ENCODE measurements at regions not wholly inside any gene's neighbourhood (a gene's known extent, or its start where the extent isn't known, plus 50 kb on each side); places are given as distances from the start of the nearest gene placed in this dataset.

DNA sequence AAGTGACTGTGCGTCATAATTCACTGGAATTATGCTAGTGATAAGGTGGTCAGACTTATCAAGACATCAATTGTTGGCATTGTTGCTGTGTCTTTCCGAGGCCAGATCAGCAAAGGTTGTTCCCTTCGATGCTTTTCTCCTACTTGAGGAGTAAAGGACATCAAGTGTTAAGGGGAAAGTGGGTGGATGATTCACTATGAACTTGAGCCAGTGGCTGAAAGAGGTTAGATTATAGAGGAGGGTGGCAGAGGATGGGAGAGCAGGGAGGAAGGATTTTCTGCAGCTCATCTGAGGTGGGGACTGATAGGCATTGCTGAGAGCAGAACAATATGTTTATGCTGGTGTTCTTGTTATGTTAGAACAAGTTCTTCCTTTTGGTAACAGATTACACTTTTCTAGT is 131.4 kb upstream of the AGR3 start:
- H3K4me3 ChIP-seq: no peak overlapping the region
- WGBS, 10 experiments: 68 to 95% (median 87%) methylated on average over 2 to 3 of the region's 3 CpGs; no CpG with 5 or more reads in 1 of the 10 experiments
- in situ Hi-C loops (cut with MboI; ENCODE audit: low pct_unique_long_range_greater_than_20kb in 2 of 9, low sequenced_read_pairs in 9 of 9, unreplicated experiment in 9 of 9): no loop called here
- no peak for ATAC-seq (replicated peaks in 6 of 8)
- no peak overlapping the region for H3K27ac ChIP-seq
- H3K4me1 ChIP-seq (replicated peaks in 1 of 2): no peaks in the 10 kb centered on the region

DNA sequence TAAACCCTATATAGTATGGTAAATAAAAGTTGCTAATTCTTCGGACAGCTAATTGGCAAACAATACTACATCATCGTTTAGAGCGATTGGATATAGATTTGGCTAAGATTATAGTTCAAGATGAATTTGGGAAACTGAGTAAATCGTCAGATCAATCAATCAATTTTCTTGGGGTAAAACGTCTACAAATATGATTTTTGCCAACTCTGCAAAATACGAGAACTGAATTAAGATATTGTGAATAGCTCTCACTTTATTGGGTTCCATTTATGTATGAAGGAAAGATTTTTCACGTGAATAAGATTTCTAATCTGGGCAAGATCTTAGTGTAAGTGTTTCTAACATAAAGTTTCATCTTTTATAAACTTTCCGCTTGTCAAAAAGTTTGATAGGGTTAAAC is 132.9 kb upstream of the AGR3 start:
- Histone ChIP-seq H3K4me1 (replicated peaks in 1 of 2) (no peaks in the 10 kb centered on the region), H3K27ac (no peak overlapping the region), H3K4me3 (no peak overlapping the region)
- in situ Hi-C loops (cut with MboI; ENCODE audit: low pct_unique_long_range_greater_than_20kb in 2 of 9, low sequenced_read_pairs in 9 of 9, unreplicated experiment in 9 of 9): no loop called here
- ATAC-seq (replicated peaks in 6 of 8): no peak
- 87 to 99% (median 93%) methylated on average over 2 to 8 of the region's 8 CpGs; no CpG with 5 or more reads in 1 of the 10 experiments for WGBS, 10 experiments

DNA sequence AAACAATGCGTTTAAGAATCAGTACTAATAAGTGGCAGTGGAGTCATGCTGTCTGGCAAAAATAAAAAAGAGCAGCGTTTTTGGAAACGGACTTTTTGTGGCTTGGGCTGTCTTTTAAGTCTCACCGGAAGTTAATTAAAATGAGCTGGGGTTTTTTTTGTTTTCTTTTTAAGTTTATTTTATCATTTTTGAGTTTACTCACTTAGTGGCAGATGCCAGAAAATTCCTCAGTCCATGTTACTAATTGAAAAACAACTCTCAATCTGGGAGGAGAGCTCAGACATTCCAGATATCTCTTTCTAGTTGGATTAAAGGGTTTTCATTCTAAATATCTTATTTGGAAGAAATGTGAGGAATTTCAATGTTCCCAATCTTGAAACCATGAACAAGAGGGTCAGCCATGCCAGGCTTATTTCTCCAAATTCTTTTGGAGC is 133.8 kb upstream of the AGR3 start:
- in situ Hi-C loops (cut with MboI; ENCODE audit: low pct_unique_long_range_greater_than_20kb in 2 of 9, low sequenced_read_pairs in 9 of 9, unreplicated experiment in 9 of 9): no loop called here

DNA sequence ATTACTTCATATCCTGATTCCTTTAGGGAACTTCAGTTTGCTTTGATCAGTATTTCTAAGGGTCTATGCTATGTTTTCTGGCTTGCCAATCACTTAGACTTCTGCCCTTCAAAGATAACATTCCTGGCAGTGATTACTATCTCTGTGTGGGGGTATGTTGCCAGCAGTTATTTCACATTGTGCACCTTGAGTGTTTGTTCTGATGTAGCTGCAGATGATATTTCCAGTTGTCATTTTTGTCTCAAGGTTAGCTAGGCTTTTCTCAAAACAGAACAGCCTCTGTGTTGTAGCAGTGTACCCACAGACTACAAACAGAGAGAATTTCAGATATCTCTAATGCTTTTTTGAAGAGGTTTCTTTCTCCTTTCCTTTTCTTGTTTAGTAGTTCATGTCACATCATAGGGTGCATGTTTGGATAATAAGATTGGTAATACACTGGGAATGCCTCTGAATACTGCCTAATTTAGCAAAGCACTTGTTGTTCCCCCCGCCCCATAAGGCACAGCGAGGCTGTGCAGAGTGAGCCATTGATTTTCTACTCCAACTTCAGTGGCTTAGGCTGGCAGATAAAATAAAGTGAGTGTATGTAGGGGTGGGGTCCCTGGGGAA is 134.7 kb upstream of the AGR3 start:
- ATAC-seq (replicated peaks in 6 of 8): no peak
- no peak overlapping the region for H3K4me3 ChIP-seq
- no peak overlapping the region for H3K27ac ChIP-seq
- H3K4me1 ChIP-seq (replicated peaks in 1 of 2): no peaks in the 10 kb centered on the region
- in situ Hi-C loops (cut with MboI; ENCODE audit: low pct_unique_long_range_greater_than_20kb in 2 of 9, low sequenced_read_pairs in 9 of 9, unreplicated experiment in 9 of 9): no loop called here
- WGBS, 10 experiments: 69 to 100% (median 90%) methylated on average over 2 of the region's 2 CpGs; no CpG with 5 or more reads in 5 of the 10 experiments

More for the DNA sequence above, 133.8 kb upstream of the AGR3 start:
- no peak for ATAC-seq (replicated peaks in 6 of 8)
- 13 to 100% (median 82%) methylated on average over 1 to 4 of the region's 4 CpGs for WGBS, 10 experiments
- no peak overlapping the region for H3K4me3 ChIP-seq
- H3K27ac ChIP-seq: no peak overlapping the region
- H3K4me1 ChIP-seq (replicated peaks in 1 of 2): no peaks in the 10 kb centered on the region

DNA sequence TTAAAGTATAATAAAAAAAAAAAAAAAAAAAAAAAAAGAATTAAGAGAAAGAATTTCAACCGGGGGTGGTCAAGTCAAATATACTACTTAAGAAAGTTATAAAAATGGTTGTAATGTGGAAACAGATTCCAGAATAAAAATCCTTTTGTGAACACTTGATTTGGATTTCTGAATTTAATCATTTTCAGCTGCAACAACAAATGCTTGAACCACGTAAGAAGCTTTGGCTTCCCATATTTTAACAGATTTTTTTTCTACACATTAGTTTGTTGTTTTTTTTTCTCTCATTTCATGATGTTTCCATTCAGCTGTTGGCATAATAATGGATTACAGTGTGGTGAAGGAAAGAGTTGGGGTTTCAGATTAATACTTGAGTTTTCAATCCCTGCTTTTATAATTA is 137.3 kb upstream of the AGR3 start:
- in situ Hi-C loops (cut with MboI; ENCODE audit: low pct_unique_long_range_greater_than_20kb in 2 of 9, low sequenced_read_pairs in 9 of 9, unreplicated experiment in 9 of 9): no loop called here
- no peak for ATAC-seq (replicated peaks in 6 of 8)
- Histone ChIP-seq H3K4me3 (no peak overlapping the region), H3K4me1 (replicated peaks in 1 of 2) (no peaks in the 10 kb centered on the region), H3K27ac (no peak overlapping the region)
- WGBS, 10 experiments: 44 to 100% (median 92%) methylated on average over 1 to 2 of the region's 2 CpGs

DNA sequence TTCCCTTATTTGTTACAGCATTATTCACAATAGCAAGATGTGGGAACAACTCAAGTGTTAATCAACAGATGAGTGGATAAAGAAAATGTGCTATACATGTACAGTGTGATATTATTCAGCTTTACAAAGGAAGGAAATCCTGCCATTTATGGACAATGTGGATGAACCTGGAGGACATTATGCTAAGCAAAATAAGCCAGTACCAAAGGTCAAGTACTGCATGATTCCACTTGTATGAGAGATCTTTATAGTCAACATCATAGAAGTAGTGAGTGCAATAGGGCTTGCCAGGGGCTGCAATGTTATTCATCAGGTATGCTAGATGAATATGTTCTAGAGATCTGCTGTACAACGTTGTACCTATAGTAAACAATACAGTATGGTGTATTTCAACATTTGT is 138.5 kb upstream of the AGR3 start:
- in situ Hi-C loops (cut with MboI; ENCODE audit: low pct_unique_long_range_greater_than_20kb in 2 of 9, low sequenced_read_pairs in 9 of 9, unreplicated experiment in 9 of 9): no loop called here
- ATAC-seq (replicated peaks in 6 of 8): no peak
- WGBS, 10 experiments: 33 to 100% (median 60%) methylated on average over 1 of the region's 1 CpG; no CpG with 5 or more reads in 3 of the 10 experiments

DNA sequence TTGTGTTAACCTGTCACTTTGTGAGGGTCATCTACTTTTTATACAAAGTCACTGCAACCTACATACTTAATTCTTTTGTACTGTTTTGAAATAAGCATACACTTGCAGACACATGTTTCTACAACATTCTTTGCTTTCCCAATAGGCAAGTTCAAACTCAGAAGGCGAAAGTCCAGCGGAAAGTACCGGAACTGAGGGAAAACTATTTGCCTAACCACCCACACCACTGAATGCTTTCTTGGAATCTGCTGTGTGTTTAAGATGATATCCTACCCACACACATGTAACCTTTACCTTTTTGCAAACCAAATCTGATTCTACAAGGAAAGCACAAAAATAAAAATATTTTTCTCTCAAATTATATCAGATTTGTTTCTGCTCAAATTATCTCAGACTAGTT is 139.4 kb upstream of the AGR3 start:
- Histone ChIP-seq H3K27ac (no peak overlapping the region), H3K4me1 (replicated peaks in 1 of 2) (no peaks in the 10 kb centered on the region), H3K4me3 (no peak overlapping the region)
- no peak for ATAC-seq (replicated peaks in 6 of 8)
- in situ Hi-C loops (cut with MboI; ENCODE audit: low pct_unique_long_range_greater_than_20kb in 2 of 9, low sequenced_read_pairs in 9 of 9, unreplicated experiment in 9 of 9): no loop called here
- 24 to 100% (median 90%) methylated on average over 2 to 3 of the region's 3 CpGs; no CpG with 5 or more reads in 1 of the 10 experiments for WGBS, 10 experiments

More for the DNA sequence above, 138.5 kb upstream of the AGR3 start:
- Histone ChIP-seq H3K27ac (no peak overlapping the region), H3K4me1 (replicated peaks in 1 of 2) (no peaks in the 10 kb centered on the region), H3K4me3 (no peak overlapping the region)

DNA sequence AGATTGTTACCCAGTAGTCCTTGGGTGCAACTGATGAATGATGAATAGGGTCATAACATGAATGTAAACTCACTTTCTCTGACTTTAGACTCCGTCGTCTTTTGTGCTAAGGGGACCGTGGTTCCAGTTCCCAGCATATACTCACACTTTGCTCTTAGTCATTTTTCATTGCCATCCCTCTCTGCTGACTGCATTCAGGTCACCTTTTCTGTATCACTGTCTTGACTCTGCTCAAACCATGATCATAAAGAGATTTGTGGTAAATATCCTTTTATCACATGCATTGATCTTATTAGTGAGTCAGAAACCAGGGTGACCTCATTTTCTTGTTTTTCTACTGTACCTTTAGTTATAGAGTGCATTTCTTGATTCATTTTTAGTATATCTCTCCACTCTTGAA is 141.1 kb upstream of the AGR3 start:
- no peak for ATAC-seq (replicated peaks in 6 of 8)
- Histone ChIP-seq H3K4me3 (no peak overlapping the region), H3K4me1 (replicated peaks in 1 of 2) (no peaks in the 10 kb centered on the region), H3K27ac (no peak overlapping the region)
- in situ Hi-C loops (cut with MboI; ENCODE audit: low pct_unique_long_range_greater_than_20kb in 2 of 9, low sequenced_read_pairs in 9 of 9, unreplicated experiment in 9 of 9): no loop called here
- 79 to 100% (median 89%) methylated on average over 1 to 3 of the region's 3 CpGs; no CpG with 5 or more reads in 2 of the 10 experiments for WGBS, 10 experiments

DNA sequence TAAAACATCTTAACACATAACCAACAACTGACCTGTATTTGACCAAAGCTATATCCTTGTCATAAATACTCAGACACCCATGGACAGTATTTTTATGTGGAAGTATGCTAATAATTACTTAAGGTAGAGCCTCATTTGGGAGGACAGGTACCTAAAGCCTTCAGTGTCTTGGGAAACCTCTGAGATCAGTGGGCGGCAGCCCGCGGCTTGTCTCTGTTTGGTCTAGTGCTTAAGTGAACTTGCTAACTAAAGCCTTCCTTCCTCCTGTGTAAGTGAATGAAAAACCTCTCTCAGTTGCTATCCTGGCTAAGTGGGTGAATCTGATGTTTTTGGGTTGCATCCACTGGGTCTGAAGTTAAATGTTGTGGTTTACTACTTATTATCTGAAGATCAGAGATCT is 144.5 kb upstream of the AGR3 start:
- in situ Hi-C loops (cut with MboI; ENCODE audit: low pct_unique_long_range_greater_than_20kb in 2 of 9, low sequenced_read_pairs in 9 of 9, unreplicated experiment in 9 of 9): no loop called here

DNA sequence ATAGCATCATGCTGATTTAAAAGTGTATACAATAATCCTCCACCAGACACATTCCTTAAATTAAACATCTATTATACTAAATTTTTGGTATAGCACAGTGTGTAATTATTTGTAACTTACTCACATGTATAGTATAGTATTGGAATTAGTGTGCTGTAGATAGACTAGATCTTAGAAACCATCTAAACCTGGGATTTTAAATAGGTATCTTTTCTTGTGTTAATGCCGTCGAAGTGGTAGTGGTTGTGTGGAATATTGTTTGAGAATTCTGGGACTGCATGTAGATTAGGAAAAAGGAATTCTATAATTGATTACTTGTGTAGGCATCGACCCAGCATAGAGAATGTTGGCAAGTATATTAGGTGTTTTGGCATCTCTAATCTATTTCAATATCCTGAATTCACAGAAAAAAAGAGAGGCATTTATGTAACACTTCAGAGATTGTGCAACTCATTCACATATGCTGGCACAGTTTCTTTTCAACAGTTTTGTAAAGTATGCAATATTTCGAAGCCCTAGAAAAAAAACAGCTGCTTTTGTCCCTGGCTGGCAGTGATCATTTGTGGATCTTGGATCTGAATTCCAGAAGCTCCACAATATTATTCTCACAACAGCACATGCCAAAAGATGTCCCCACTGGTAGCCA is 145.5 kb upstream of the AGR3 start:
- peak in 3 of 8 experiments; percentile 23 to 67 (median 54) for ATAC-seq (replicated peaks in 6 of 8)
- Histone ChIP-seq H3K4me3 (no peak overlapping the region), H3K27ac (no peak overlapping the region), H3K4me1 (replicated peaks in 1 of 2) (no peaks in the 10 kb centered on the region)
- 0 to 93% (median 65%) methylated on average over 1 to 4 of the region's 4 CpGs for WGBS, 10 experiments
- in situ Hi-C loops (cut with MboI; ENCODE audit: low pct_unique_long_range_greater_than_20kb in 2 of 9, low sequenced_read_pairs in 9 of 9, unreplicated experiment in 9 of 9): no loop called here

More for the DNA sequence above, 144.5 kb upstream of the AGR3 start:
- WGBS, 10 experiments: 73 to 100% (median 100%) methylated on average over 2 to 3 of the region's 3 CpGs; no CpG with 5 or more reads in 3 of the 10 experiments
- no peak overlapping the region for H3K4me3 ChIP-seq
- H3K27ac ChIP-seq: no peak overlapping the region
- no peaks in the 10 kb centered on the region for H3K4me1 ChIP-seq (replicated peaks in 1 of 2)
- ATAC-seq (replicated peaks in 6 of 8): no peak

DNA sequence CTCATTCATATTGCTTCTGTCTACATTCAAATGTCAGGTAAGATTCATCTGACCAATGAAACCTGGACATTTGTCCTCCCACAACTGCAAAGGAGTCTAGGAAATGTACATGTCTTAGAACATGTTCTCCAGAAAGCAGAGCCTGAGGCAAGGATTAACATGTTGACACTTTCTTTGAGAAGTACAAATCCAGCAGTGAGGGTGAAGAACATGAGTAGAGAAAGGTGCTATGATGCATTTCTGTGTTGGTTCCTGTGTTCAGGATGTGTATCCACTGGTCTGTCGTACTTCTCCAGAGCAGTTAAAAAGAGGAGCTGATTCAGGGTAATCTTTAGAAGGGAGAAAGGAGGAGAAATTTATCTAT is 146.0 kb upstream of the AGR3 start:
- in situ Hi-C loops (cut with MboI; ENCODE audit: low pct_unique_long_range_greater_than_20kb in 2 of 9, low sequenced_read_pairs in 9 of 9, unreplicated experiment in 9 of 9): no loop called here
- ATAC-seq (replicated peaks in 6 of 8): peak in 3 of 8 experiments; percentile 67 to 81 (median 81)
- 80 to 88% (median 88%) methylated on average over 1 of the region's 1 CpG; no CpG with 5 or more reads in 7 of the 10 experiments for WGBS, 10 experiments
- Histone ChIP-seq H3K4me3 (no peak overlapping the region), H3K4me1 (replicated peaks in 1 of 2) (no peaks in the 10 kb centered on the region), H3K27ac (no peak overlapping the region)

DNA sequence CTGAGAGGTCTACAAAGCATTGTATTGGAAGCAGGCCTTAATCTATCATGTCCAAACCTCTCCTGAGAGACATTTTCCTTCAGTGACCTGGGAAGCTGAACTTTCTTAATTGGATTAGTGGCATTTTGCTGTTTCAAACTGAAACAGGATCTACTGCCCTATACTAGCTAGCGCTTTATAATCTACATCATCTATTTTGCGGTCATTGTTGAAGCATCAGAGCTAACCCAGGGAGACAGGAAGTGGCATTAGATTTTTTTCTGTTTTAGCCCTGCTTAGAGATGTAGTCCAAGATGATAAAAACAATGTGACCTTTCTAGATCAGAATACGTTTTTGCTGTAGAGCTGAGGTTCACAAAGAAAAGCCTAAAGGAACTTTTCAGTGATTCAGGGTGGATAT is 147.4 kb upstream of the AGR3 start:
- ATAC-seq (replicated peaks in 6 of 8): no peak
- WGBS, 10 experiments: 73 to 100% (median 93%) methylated on average over 1 to 3 of the region's 3 CpGs; no CpG with 5 or more reads in 1 of the 10 experiments
- Histone ChIP-seq H3K4me1 (replicated peaks in 1 of 2) (no peaks in the 10 kb centered on the region), H3K27ac (no peak overlapping the region), H3K4me3 (no peak overlapping the region)
- in situ Hi-C loops (cut with MboI; ENCODE audit: low pct_unique_long_range_greater_than_20kb in 2 of 9, low sequenced_read_pairs in 9 of 9, unreplicated experiment in 9 of 9): no loop called here

DNA sequence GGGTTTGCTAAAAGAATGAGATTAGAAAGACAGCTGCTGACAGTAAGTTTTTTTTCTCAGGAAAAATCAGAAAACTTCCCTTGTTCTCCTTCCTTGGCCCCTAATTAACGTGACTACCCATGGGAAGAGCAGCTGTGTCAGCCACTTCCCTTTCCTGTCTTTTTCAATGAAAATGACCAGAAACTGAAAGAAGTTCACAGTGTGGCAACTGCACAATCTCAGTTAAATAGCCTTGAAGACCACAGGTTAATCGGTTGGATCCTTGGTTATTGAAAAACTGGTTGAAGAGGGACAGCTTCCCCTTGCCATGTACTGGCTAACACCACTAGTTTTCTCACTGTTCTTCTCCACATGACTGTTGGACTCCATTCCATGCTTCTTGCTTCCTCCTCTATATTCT is 148.8 kb upstream of the AGR3 start:
- no peak overlapping the region for H3K27ac ChIP-seq
- H3K4me1 ChIP-seq (replicated peaks in 1 of 2): no peaks in the 10 kb centered on the region
- H3K4me3 ChIP-seq: no peak overlapping the region
- in situ Hi-C loops (cut with MboI; ENCODE audit: low pct_unique_long_range_greater_than_20kb in 2 of 9, low sequenced_read_pairs in 9 of 9, unreplicated experiment in 9 of 9): no loop called here
- no peak for ATAC-seq (replicated peaks in 6 of 8)
- 33 to 100% (median 93%) methylated on average over 1 to 2 of the region's 2 CpGs; no CpG with 5 or more reads in 1 of the 10 experiments for WGBS, 10 experiments
